ENCODE measurements at regions not wholly inside any gene's neighbourhood (a gene's known extent, or its start where the extent isn't known, plus 50 kb on each side); places are given as distances from the start of the nearest gene placed in this dataset.

GRCh38 chr3:110789315-110789714 lies 282.3 kb upstream of the NECTIN3 start:
- no peak overlapping the region for H3K4me3 ChIP-seq (ENCODE audit: low read depth, low read length)
- DNase-seq (ENCODE audit: low read depth), result no peak
- in situ Hi-C loops (cut with HindIII; ENCODE audit: low sequenced_read_pairs), result no loop called here
- TF ChIP-seq CTCF (IDR thresholded peaks at IDR 0.05; ENCODE audit: low read depth, low read length, missing control alignments), result no peak

GRCh38 chr3:110790631-110791030 lies 281.0 kb upstream of the NECTIN3 start:
- no peak for TF ChIP-seq CTCF (IDR thresholded peaks at IDR 0.05; ENCODE audit: low read depth, low read length, missing control alignments)
- in situ Hi-C loops (cut with HindIII; ENCODE audit: low sequenced_read_pairs), result no loop called here
- H3K4me3 ChIP-seq (ENCODE audit: low read depth, low read length), result no peak overlapping the region
- DNase-seq (ENCODE audit: low read depth), result no peak

- in situ Hi-C loops (cut with HindIII; ENCODE audit: low sequenced_read_pairs), result no loop called here
- no peak for DNase-seq (ENCODE audit: low read depth)
- no peak for TF ChIP-seq CTCF (IDR thresholded peaks at IDR 0.05; ENCODE audit: low read depth, low read length, missing control alignments)
- H3K4me3 ChIP-seq (ENCODE audit: low read depth, low read length), result no peak overlapping the region
Observed at GRCh38 chr3:110791995-110792686, 279.5 kb upstream of the NECTIN3 start.

GRCh38 chr3:110793611-110794010 lies 278.0 kb upstream of the NECTIN3 start:
- DNase-seq (ENCODE audit: low read depth), result no peak
- no peak overlapping the region for H3K4me3 ChIP-seq (ENCODE audit: low read depth, low read length)
- no peak for TF ChIP-seq CTCF (IDR thresholded peaks at IDR 0.05; ENCODE audit: low read depth, low read length, missing control alignments)
- in situ Hi-C loops (cut with HindIII; ENCODE audit: low sequenced_read_pairs), result no loop called here

GRCh38 chr3:110795163-110795562 lies 276.5 kb upstream of the NECTIN3 start:
- no peak for DNase-seq (ENCODE audit: low read depth)
- no peak overlapping the region for H3K4me3 ChIP-seq (ENCODE audit: low read depth, low read length)
- no peak for TF ChIP-seq CTCF (IDR thresholded peaks at IDR 0.05; ENCODE audit: low read depth, low read length, missing control alignments)
- in situ Hi-C loops (cut with HindIII; ENCODE audit: low sequenced_read_pairs), result no loop called here

- no peak for TF ChIP-seq CTCF (IDR thresholded peaks at IDR 0.05; ENCODE audit: low read depth, low read length, missing control alignments)
- in situ Hi-C loops (cut with HindIII; ENCODE audit: low sequenced_read_pairs), result no loop called here
- no peak for DNase-seq (ENCODE audit: low read depth)
- no peak overlapping the region for H3K4me3 ChIP-seq (ENCODE audit: low read depth, low read length)
Observed at GRCh38 chr3:110799271-110799670, 272.3 kb upstream of the NECTIN3 start.

All from astrocyte of the cerebellum (primary cell).